Suppressor macrophage (primary cell): ENCODE measurements at regions not wholly inside any gene's neighbourhood (a gene's known extent, or its start where the extent isn't known, plus 50 kb on each side); places are given as distances from the start of the nearest gene placed in this dataset.
"Not testable (repeated sequence)": the region's sequence is repeated elsewhere in the genome, so short reads cannot be mapped to it uniquely, and the experiment has no call there.

ENCODE experiments used
- DNase-seq, 4 experiments: peaks; one replicate each; pipeline ENCODE4 v3.0.0-alpha.2; 2020 to 2022

DNA sequence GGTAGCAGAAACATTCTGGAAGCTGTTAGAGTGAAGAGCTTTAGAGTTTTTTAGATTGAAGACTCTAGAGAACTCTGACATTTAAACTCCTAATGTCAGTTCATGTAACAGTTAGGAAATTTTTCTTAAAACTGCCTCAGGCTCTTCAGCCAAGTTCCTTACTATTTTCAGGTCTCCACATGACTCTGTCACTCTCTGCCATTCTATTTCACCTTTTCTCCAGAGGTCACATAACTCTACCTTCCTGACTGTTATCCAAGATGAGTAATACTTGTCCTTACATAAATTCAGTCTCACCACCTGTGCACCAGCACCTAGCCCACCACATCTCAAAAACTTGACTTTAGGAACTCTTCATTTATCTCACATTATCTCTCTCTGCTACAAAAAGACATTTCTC, 347.1 kb upstream of the CA10 start:
- DNase-seq = no peak

GRCh38 chr17:52504081-52504480, 345.6 kb upstream of the CA10 start:
- DNase-seq = no peak

- DNase-seq = no peak
Measured at GRCh38 chr17:52495646-52496045, 337.1 kb upstream of the CA10 start.

GRCh38 chr17:52482271-52482670, 323.8 kb upstream of the CA10 start:
- no peak for DNase-seq

- no peak for DNase-seq
Measured at GRCh38 chr17:52477824-52478699, 319.5 kb upstream of the CA10 start.

DNA sequence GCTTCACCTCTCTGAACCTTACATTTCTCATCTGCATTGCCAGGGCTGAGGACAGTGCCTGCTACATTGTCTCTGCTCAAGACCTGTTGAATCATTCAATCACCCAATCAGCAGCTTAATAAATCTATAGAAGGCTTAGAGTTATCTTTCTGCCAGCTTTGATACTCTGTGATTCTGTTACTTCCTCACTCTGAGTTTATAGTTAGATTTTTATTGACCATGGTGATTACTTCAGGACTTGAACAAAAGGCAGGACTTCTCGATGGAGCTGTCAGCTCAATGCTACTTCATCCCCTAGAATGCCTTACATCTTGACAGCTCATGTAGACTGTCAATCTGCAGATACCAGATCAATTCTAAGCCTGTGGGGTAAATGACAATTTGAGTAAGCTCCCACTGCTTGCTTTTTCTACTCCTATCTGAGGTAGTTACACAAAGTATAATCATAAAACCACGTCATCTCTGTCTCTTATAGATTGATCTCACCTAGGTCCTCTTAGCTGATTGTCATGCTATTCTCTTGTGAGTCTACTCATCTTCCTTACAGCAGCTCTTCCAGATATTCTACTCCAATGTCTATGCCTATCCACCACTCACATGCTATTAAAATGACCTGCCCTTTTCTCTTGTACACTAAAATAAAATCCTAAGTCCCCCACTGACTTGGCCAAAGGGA, 318.3 kb upstream of the CA10 start:
- no peak for DNase-seq

- DNase-seq = no peak
Measured at GRCh38 chr17:52470553-52470952, 312.0 kb upstream of the CA10 start.

GRCh38 chr17:52465407-52465806, 306.9 kb upstream of the CA10 start:
- no peak for DNase-seq

DNA sequence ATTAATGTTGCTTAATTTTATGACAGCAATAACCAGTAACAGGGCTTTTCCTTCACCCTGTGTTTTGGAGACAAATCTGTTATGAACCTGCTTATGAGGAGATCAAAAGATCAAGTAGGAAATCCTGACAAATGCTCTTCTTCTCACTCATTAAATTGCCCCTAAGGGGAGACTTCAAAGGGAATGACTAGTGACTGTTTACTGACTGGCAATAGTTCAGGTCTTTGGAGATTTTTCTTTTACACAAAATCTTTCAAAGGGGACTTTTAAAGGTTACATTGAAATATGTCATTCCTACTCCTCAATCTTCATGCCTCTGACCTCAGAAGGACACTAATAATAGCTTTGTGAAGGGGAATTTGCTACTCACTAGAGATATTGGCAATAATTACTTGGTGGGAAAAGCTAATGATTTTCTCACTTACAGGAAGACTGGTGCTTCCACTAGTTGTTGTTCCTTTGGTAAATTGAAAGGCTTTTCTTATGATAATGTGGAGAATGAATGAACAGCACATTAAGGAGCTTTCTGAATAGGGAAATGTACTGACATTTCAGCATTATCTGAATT, 292.9 kb upstream of the CA10 start:
- DNase-seq = no peak

DNA sequence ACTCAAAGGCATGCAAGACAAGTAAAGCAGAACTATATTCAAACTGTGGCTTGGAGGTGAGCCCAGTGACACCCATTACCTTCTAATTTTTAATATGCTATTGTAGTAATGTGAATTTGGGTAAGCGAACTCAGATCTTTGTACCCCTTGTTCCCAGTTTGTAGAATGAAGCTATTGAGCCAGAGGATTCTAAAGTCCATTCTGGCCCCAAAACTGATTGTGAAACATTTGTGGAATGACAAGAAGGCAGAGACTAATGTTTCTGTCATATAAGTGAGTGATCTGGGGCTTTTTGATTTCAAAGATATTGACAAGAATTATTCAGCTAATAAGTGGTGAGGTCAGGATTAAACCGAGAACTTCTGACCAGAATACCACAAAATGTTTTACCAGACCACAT, 283.8 kb upstream of the CA10 start:
- DNase-seq = no peak

DNA sequence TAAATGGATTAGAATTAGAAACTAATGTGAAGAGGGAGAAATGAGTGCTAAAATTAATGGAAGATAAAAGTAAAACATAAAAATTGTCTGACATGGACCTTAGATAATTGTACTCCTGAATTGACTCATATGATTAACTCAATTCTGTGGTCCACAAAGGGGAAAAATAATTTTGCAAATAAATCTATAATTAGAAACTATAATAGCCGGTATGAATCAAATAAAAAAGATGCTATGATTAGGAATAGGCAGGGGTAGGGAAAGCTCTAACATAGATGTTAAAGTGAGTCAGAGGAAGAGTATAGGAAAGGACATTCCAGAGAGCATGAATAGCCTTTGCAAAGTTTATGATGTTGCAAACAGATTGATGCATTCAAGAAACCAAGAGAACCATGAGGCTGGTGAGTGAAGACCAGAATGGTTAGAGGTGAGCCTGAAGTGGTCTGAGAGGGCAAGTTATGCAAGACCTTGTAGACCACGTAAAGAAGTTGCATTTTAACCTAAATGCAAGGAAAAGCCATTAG, 262.1 kb upstream of the CA10 start:
- DNase-seq = no peak

DNA sequence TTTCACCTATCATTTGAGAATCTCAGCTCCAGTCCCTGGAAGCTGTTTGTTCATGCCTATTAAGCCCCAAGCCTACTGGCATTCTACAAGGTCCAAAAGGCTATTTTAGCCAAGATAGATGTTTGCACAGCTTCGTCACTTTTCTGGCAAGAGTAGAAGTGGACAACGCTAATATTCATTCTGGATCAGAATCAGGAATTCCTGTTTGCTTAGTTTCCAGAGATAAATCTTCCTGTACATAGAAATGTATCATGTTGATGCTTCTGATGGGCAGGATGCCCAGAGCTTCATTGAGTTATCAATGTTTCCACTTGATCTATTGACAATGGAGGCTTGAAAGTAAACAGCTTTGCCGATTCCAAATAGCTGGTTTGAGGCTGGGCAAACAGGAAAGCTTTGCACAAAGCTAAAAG, 260.7 kb upstream of the CA10 start:
- DNase-seq = no peak

- DNase-seq = no peak
Measured at GRCh38 chr17:52410781-52411180, 252.3 kb upstream of the CA10 start.

GRCh38 chr17:52409222-52409621, 250.7 kb upstream of the CA10 start:
- not testable (repeated sequence) for DNase-seq

DNA sequence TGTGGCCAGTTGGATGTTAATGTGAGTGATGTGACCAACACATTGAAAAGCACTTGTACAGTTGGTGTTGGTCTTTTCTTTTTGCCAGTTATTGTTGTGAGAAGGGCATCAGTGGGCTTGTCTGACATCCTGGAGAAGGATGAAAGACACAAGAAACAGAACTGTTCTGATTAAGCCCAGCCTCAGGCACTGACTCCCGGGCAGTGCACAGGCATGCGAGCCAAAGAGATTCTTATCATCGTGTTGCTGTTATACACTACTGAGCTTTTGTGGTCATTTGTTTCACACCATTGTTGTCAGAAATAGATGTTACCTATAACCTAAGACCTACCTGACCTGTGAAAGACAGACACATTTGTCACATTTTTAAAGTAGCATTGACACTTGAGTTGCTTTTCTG, 236.8 kb upstream of the CA10 start:
- no peak for DNase-seq

DNA sequence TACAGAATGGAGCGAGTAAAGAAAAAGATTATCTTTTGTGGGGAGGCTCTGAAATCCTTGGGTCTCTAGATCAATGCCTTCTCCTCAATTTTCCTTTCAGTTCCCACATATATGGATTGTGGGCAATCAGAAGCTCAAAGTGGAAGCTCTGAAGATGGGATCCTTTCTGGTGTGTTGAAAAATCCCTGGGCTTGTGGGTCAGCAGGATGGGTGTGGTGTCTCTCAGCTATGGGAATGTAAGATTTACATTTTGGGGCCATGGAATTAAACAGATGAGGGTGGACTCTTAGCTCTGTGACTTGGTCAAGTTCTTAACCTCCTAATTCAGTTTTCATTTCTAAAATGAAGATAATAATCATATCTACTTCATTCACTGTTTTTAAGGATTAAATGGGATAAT, 231.9 kb upstream of the CA10 start:
- no peak for DNase-seq

GRCh38 chr17:52389632-52390031, 231.1 kb upstream of the CA10 start:
- no peak for DNase-seq

DNA sequence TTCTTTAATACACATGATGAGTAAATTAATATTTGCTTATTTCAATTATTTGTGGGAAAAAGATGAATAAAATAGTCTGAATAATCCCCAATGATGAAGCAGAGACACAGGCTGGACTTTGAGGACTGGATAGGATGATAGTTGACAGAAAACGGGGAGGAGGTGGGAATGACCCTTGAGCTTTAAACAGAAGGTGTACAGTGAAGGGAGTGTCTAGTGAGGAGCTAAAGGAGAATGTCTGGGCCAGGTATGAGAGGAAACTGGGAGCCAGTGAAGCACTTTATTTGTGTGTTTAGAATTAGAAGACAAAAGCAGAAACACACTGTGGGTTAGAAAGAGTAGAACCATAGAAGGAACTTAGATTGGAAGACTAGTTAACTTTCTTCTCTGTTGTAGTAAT, 230.4 kb upstream of the CA10 start:
- DNase-seq = no peak

DNA sequence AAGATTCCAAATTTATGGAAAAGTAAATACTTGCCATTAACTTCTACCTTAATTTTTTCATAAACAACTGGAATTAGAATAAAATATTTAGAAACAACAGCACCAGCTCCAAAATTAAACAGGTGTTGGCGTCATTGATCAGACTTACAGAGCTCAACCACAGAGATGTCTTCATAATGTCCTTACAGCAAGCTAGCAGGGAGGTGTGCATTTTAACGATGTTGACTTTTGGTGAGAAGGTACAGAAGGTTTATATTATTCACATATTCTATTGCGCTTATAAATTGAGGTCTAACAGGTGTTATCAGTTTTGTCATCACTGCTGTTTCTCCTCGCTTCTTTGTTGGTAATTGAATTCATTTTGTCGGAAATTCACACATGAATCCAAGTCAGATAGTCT, 226.2 kb upstream of the CA10 start:
- DNase-seq = no peak

DNA sequence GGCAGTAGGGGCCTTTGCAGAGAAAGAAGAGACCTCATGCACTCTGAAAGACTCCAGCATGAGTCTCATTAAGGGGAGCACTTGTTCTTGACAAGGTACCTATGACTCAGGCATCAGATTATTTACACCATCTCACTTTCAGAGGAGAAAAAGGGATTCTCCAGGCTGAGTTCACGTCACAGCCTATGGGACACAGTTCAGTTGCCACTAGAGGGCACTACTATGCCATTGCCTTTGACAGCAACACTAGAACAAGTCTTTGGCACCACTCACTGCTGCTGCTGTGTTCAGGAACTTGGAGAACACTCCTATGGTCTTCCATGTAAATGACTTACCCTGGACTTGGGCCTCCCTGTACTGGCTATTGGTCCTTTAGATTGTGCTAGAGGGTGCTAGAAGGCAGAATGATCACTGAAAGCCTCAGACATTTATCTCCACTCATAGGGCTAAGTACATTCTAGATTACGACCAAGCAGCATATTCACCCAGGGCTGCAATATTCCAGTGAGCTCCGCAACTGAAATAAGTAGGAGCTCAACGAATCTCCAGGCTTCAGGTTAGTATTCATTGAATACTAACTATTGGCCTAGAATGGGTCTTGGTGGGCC, 225.1 kb upstream of the CA10 start:
- DNase-seq = peak; percentile 33 to 57 (median 50)

GRCh38 chr17:52378860-52379259, 220.3 kb upstream of the CA10 start:
- DNase-seq = no peak

DNA sequence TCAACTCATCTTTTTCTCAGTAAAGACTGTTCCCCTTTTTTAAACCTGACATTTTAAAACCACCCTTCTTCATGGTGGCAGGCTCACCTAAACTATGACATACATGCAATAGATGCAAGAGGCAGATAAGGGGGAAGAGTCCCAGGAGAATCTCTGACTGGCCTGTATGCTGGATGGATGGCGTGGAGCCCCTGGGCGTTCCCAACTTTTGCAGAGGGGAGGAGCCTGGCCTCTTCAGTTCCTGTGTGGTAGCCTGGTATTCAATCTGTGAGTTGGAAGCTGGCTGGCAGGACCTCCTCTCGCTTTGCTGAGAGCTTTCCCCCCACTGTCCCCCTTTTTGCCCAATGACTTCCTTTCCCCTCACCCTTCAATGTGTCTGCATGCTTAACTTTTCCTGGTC, 217.6 kb upstream of the CA10 start:
- no peak for DNase-seq

- no peak for DNase-seq
Measured at GRCh38 chr17:52368886-52369285, 210.4 kb upstream of the CA10 start.
